Sigmoid colon (tissue), 6 donors: ENCODE measurements at regions not wholly inside any gene's neighbourhood (a gene's known extent, or its start where the extent isn't known, plus 50 kb on each side); places are given as distances from the start of the nearest gene placed in this dataset.
A peak's percentile ranks its signal among the peaks of the same experiment; 100 is the strongest.

Experiments used
- DNase-seq: peaks from one replicate; pipeline ENCODE4 v3.0.0-alpha.2; 2019
- H3K27ac ChIP-seq, 4 donors: fragments of 200-600 bp; sonication (generic); one replicate each; pipeline ENCODE4 v1.5.1; 2016 to 2019; ENCODE audit warnings: mild to moderate bottlenecking in 1 of 4
- H3K27me3 ChIP-seq, 3 donors: fragments of 200-600 bp; sonication (generic); one replicate each; pipeline ENCODE4 v1.5.1; 2019; ENCODE audit warnings: mild to moderate bottlenecking in 1 of 3
- H3K36me3 ChIP-seq, 4 donors: fragments of 200-600 bp; sonication (generic); one replicate each; pipeline ENCODE4 v1.5.1; 2016 to 2019
- H3K4me1 ChIP-seq, 4 donors: fragments of 200-600 bp; sonication (generic); one replicate each; pipeline ENCODE4 v1.5.1; 2017 to 2019
- H3K4me3 ChIP-seq, 4 donors: fragments of 200-600 bp; sonication (generic); one replicate each; pipeline ENCODE4 v1.5.1; 2017 to 2019; ENCODE audit warnings: mild to moderate bottlenecking in 2 of 4, moderate library complexity in 1 of 4
- H3K9me3 ChIP-seq, 4 donors: fragments of 200-600 bp in 3 of 4; sonication (generic) in 3 of 4; one replicate each; pipeline versions ENCODE4 v1.5.1 to v1.6.1; 2013 to 2019
- CTCF ChIP-seq, 4 experiments: fragments of 450-650 bp in 3 of 4; fragments of 200-600 bp in 1 of 4; IDR thresholded peaks; one replicate each; pipeline ENCODE4 v1.5.1; 2016 to 2019; ENCODE audit warnings: antibody characterized with exemption in 4 of 4, mild to moderate bottlenecking in 3 of 4, moderate library complexity in 2 of 4
- EP300 ChIP-seq, 4 donors: sonication (generic); formaldehyde crosslinking; IDR thresholded peaks; one replicate each; pipeline ENCODE4 v1.6.1; 2017; ENCODE audit warnings: antibody characterized with exemption in 4 of 4
- POLR2A ChIP-seq, 2 donors: fragments of 450-650 bp; IDR thresholded peaks; one replicate each; pipeline ENCODE4 v1.6.1; 2016; ENCODE audit warnings: antibody characterized with exemption in 2 of 2, mild to moderate bottlenecking in 2 of 2, moderate library complexity in 2 of 2
- POLR2AphosphoS5 ChIP-seq, 4 donors: sonication (generic); formaldehyde crosslinking; IDR thresholded peaks; one replicate each; pipeline ENCODE4 v1.6.1; 2017; ENCODE audit warnings: antibody characterized with exemption in 4 of 4
- WGBS, 2 donors: extraction: QIAGEN DNeasy Blood & Tissue Kit; methylation state at CpG; one replicate each; pipeline ENCODE4 v1.1.7; 2013; 5-methylcytosine and 5-hydroxymethylcytosine counted together
- intact Hi-C: fragments of 100-400 bp; cut with DNase I; formaldehyde crosslinking; loops from one replicate; pipeline ENCODE4 v1.15.1; 2023
- donor health status: healthy with polysubstance abuse.
- donor health status: healthy.

DNA sequence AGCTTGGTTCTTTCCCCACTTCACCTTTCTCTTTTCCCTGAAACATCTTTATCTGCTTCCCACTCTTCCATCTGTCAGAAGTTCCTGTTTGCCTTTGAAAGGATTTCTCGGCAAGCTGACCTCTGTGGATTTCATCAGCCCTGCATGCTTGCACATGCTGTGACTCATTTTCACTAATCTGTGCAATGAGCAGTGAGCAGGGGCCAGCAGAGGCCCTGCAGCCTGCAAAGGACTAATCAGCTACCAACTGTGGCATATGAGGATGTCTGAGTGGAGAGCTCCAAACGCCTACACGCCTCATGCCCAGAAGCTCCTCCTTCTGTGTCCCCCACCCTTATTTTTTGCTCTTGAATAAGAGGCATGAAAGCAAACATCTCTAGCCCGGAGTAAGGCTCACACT, 333.0 kb upstream of the SEMA6D start:
- TF ChIP-seq POLR2A (IDR thresholded peaks at IDR 0.05) = no peak
- TF ChIP-seq CTCF (IDR thresholded peaks at IDR 0.05) = no peak
- no peak for TF ChIP-seq EP300 (IDR thresholded peaks at IDR 0.05)
- TF ChIP-seq POLR2AphosphoS5 (IDR thresholded peaks at IDR 0.05) = no peak
- DNase-seq = no peak
- H3K9me3 ChIP-seq = no peaks in the 10 kb centered on the region
- H3K4me3 ChIP-seq = no peak overlapping the region
- no peaks in the 10 kb centered on the region for H3K36me3 ChIP-seq
- peaks cover 0 to 12% (median 3%) of the 10 kb centered on the region in 4 donors for H3K4me1 ChIP-seq
- intact Hi-C loops = no loop called here
- H3K27me3 ChIP-seq = no peaks in the 10 kb centered on the region
- H3K27ac ChIP-seq = peak overlapping the region in 1 of 4 donors; percentile 33
- WGBS, 2 donors = 65 to 74% methylated on average over 4 of the region's 4 CpGs

DNA sequence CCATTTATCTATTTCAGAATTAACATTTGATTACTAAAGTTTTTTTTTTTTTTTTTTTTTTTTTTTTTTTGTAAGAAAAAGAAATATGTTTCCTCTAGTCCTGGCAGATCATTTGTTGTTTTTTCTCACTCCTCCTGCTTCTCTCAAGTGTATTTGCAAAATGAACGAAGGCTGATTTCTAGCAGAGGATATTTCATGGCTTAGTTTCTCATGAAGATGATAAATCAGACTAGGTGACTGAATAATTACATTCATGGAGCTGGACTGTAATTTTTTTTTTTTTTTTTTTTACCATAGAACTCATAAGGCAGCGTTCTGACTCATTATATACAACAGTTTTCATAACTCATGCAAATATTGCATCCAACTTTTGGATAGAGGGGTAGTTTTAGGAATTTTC, 332.5 kb upstream of the SEMA6D start:
- WGBS, 2 donors = 82% methylated on average over 2 of the region's 2 CpGs

DNA sequence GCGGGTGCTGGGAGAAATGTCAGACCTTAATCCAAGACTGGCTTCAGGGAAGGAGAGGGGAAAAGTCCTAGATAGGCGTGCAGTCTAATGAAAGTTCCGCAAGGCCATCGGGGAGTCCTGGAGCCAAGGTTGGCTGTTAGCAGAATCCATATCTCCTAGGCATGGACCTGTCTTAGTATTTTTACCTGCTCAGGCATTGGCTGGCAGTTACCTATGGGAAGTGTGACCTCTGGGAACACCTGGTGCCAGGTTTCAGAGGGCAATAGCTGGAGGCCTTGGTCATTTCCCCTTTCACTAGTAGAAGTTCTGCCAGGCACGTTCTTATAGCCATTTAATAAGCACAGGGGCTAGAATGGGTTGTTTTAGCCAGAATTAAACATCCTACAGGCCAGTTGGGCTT, 330.8 kb upstream of the SEMA6D start:
- Histone ChIP-seq H3K9me3 (no peaks in the 10 kb centered on the region), H3K4me1 (peaks cover 0 to 12% (median 3%) of the 10 kb centered on the region in 4 donors), H3K27ac (no peak overlapping the region), H3K27me3 (no peaks in the 10 kb centered on the region), H3K36me3 (no peaks in the 10 kb centered on the region), H3K4me3 (no peak overlapping the region)
- no peak for DNase-seq
- TF ChIP-seq CTCF (IDR thresholded peaks at IDR 0.05) (no peak), POLR2AphosphoS5 (IDR thresholded peaks at IDR 0.05) (no peak), POLR2A (IDR thresholded peaks at IDR 0.05) (no peak), EP300 (IDR thresholded peaks at IDR 0.05) (no peak)
- 91% methylated on average over 5 of the region's 5 CpGs for WGBS, 2 donors
- intact Hi-C loops = no loop called here

More for the DNA sequence above, 332.5 kb upstream of the SEMA6D start:
- Histone ChIP-seq H3K4me3 (no peak overlapping the region), H3K36me3 (no peaks in the 10 kb centered on the region), H3K9me3 (no peaks in the 10 kb centered on the region), H3K4me1 (peaks cover 0 to 12% (median 3%) of the 10 kb centered on the region in 4 donors), H3K27me3 (no peaks in the 10 kb centered on the region), H3K27ac (no peak overlapping the region)
- no peak for TF ChIP-seq CTCF (IDR thresholded peaks at IDR 0.05)
- TF ChIP-seq POLR2AphosphoS5 (IDR thresholded peaks at IDR 0.05) = no peak
- no peak for TF ChIP-seq POLR2A (IDR thresholded peaks at IDR 0.05)
- TF ChIP-seq EP300 (IDR thresholded peaks at IDR 0.05) = no peak
- intact Hi-C loops = no loop called here
- no peak for DNase-seq

DNA sequence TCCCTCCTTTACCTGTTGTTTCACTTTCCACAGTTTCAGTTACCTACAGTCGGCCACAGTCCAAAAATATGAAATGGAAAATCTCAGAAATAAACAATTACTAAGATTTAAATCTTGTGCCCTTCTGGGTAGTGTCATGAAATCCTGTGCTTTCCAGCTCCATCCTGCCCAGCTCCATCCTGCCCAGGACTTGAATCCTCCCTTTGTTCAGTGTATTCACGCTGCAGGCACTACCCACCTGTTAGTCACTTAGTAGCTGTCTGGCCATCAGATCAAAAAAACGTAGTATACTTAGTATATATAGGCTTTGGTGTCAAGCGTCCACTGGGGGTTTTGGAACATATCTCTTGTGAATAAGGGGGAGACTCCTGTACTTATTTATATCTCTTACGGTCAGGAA, 329.0 kb upstream of the SEMA6D start:
- Histone ChIP-seq H3K27ac (no peak overlapping the region), H3K9me3 (no peaks in the 10 kb centered on the region), H3K4me3 (no peak overlapping the region), H3K27me3 (no peaks in the 10 kb centered on the region), H3K36me3 (no peaks in the 10 kb centered on the region), H3K4me1 (peaks cover 0 to 12% (median 3%) of the 10 kb centered on the region in 4 donors)
- intact Hi-C loops = no loop called here
- DNase-seq = no peak
- WGBS, 2 donors = 58 to 73% methylated on average over 5 of the region's 5 CpGs
- TF ChIP-seq POLR2AphosphoS5 (IDR thresholded peaks at IDR 0.05) = no peak
- no peak for TF ChIP-seq POLR2A (IDR thresholded peaks at IDR 0.05)
- no peak for TF ChIP-seq EP300 (IDR thresholded peaks at IDR 0.05)
- TF ChIP-seq CTCF (IDR thresholded peaks at IDR 0.05) = no peak

- Histone ChIP-seq H3K4me3 (no peak overlapping the region), H3K27ac (no peak overlapping the region), H3K27me3 (no peaks in the 10 kb centered on the region), H3K36me3 (no peaks in the 10 kb centered on the region), H3K9me3 (no peaks in the 10 kb centered on the region), H3K4me1 (no peaks in the 10 kb centered on the region)
- intact Hi-C loops = no loop called here
- DNase-seq = no peak
- no peak for TF ChIP-seq POLR2A (IDR thresholded peaks at IDR 0.05)
- no peak for TF ChIP-seq EP300 (IDR thresholded peaks at IDR 0.05)
- WGBS, 2 donors = 56 to 75% methylated on average over 2 of the region's 2 CpGs
Measured at GRCh38 chr15:47390208-47390765, 327.0 kb upstream of the SEMA6D start.
